GM12875 (cell line): ENCODE measurements at regions not wholly inside any gene's neighbourhood (a gene's known extent, or its start where the extent isn't known, plus 50 kb on each side); places are given as distances from the start of the nearest gene placed in this dataset.
"Not testable (repeated sequence)": the region's sequence is repeated elsewhere in the genome, so short reads cannot be mapped to it uniquely, and the experiment has no call there.

Experiments
- H3K4me3 ChIP-seq: one replicate; pipeline ENCODE4 v1.5.1; 2011; ENCODE audit warnings: low read depth, low read length, control low read depth
- CTCF ChIP-seq: IDR thresholded peaks from 2 replicates; pipeline ENCODE4 v1.5.1; 2011; ENCODE audit warnings: low read depth, mild to moderate bottlenecking, control low read depth, inconsistent platforms, low read length, moderate library complexity, borderline replicate concordance; ENCODE audit not compliant: insufficient read depth

GRCh38 chr6:140345935-140346334 lies 971.5 kb upstream of the CITED2 start:
- TF ChIP-seq CTCF, result no peak
- no peak overlapping the region for H3K4me3 ChIP-seq

DNA sequence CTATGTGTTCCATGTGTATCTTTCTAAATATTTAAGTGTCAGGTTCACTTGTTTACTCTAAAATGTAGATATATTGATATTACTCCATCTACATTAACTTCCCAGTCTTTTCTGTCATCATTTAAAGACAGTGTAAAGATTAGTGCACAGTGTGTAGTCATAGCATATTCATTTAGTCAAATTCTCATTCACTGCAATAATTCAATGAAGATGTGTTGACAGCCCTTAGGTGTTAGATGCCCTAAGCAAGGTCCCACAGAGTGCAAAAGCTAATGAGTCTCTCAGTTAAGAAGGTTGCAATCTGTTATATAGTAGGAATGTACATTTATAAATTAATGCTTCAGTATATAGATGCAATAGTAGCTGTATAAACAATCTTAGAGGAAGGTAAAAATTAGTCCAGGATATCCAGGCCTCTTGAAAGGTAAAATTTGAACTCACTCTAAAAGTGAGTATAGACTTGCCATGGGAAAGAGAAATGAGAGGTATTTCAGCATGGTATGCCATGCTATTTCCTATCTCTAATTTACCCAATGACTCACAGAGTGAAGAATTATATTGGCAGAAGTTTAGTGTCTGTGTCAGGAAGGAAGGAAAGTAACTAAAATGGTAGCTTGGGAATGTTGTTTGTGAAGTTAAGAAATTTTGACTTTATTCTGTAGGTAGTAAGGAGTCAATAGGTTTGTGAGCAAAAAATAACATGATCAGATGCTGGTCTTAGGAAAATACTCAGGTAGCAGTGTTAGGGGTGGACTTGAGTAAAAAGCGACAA lies 969.9 kb upstream of the CITED2 start:
- H3K4me3 ChIP-seq, result no peak overlapping the region
- no peak for TF ChIP-seq CTCF

DNA sequence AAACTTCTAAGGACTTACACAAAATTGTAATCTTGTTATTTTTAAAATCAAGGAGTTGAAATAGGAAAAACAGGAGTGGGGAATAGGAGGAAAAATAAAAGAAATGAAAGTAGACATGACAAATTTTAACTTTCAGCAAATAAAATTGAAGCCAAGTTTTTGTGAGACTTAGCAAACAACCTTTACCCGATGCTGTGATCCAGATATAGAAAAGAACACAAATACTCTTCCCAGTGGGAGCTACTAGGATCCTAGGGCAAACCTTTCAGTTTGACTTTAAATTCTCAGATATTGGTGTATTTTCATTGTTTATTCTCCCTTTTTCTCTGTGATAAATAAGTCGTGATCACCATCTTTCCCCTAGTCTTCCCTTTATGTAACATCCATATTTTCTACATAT lies 968.7 kb upstream of the CITED2 start:
- H3K4me3 ChIP-seq, result no peak overlapping the region
- TF ChIP-seq CTCF, result no peak

GRCh38 chr6:140341272-140341671 lies 966.8 kb upstream of the CITED2 start:
- H3K4me3 ChIP-seq, result no peak overlapping the region
- no peak for TF ChIP-seq CTCF

DNA sequence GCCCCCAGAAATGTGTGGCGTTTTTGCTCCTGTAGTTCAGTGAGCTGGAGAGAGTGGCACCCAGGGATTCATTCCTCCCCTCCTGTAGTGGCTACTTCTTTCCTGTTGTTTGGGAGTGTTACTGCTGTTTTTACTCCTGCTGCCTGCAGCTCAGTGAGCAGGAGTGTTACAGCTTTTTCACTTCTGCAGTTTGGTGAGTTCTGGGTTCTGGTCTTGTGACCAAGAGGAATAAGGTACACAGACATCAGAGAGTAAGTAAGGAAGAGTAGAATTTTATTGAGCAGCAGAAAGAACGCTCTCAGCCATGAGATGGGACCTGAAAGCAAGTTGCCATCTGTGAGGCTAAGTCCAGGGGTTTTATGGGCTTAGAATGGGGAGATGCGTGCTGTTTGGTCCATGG lies 966.3 kb upstream of the CITED2 start:
- H3K4me3 ChIP-seq, result no peak overlapping the region
- TF ChIP-seq CTCF, result no peak

DNA sequence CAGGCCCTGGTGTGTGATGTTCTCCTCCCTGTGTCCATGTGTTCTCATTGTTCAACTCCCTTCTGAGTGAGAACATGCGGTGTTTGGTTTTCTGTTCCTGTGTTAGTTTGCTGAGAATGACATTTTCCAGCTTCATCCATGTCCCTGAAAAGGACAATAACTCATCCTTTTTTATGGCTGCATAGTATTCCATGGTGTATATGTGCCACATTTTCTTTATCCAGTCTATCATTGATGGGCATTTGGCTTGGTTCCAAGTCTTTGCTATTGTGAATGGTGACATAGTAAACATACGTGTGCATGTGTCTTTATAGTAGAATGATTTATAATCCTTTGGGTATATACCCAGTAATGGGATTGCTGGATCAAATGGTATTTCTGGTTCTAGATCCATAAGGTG lies 964.6 kb upstream of the CITED2 start:
- not testable (repeated sequence) for H3K4me3 ChIP-seq

DNA sequence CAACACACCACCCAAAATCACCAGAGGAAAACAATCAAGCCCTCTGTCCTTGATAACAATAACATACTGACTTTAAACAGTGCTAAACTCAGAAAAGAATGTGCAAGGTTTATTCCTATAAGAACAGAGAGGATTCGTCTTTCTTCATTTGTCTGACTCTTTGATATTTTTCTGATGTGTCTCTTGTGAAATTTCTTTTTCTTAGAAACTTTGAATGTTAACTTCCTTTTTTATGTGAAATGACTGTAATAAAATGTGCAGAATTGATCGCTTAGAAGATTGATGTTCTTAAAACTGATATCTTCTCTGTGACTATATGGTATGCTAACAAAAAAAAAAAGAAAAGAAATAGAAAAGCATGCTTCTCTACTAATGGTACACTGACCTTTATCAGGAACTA lies 947.4 kb upstream of the CITED2 start:
- TF ChIP-seq CTCF, result no peak
- no peak overlapping the region for H3K4me3 ChIP-seq
